NT2/D1 (cell line): ENCODE measurements at regions not wholly inside any gene's neighbourhood (a gene's known extent, or its start where the extent isn't known, plus 50 kb on each side); places are given as distances from the start of the nearest gene placed in this dataset.

Experiments used
- DNase-seq: peaks from one replicate; pipeline ENCODE4 v3.0.0-alpha.2; 2011; ENCODE audit warnings: low read depth, low spot score
- H3K27me3 ChIP-seq: 2 replicates; pipeline ENCODE4 v1.6.0; 2011; ENCODE audit warnings: mild to moderate bottlenecking; ENCODE audit not compliant: insufficient read length, insufficient read depth
- H3K36me3 ChIP-seq: 2 replicates; pipeline ENCODE4 v1.6.1; 2011; ENCODE audit warnings: mild to moderate bottlenecking, low read length, mixed read lengths; ENCODE audit not compliant: insufficient read depth, insufficient read length
- H3K4me1 ChIP-seq: 2 replicates; pipeline ENCODE4 v1.5.1; 2011; ENCODE audit not compliant: insufficient read depth, insufficient read length
- H3K4me3 ChIP-seq: 2 replicates; pipeline ENCODE4 v1.5.1; 2011; ENCODE audit warnings: low read depth; ENCODE audit not compliant: insufficient read length
- H3K9ac ChIP-seq: 2 replicates; pipeline ENCODE4 v1.6.0; 2011; ENCODE audit warnings: low read depth; ENCODE audit not compliant: insufficient read length
- H3K9me3 ChIP-seq: 2 replicates; pipeline ENCODE4 v1.5.1; 2011; ENCODE audit warnings: mild to moderate bottlenecking, low read length; ENCODE audit not compliant: insufficient read depth
- SUZ12 ChIP-seq: IDR thresholded peaks from 2 replicates; pipeline ENCODE4 v1.6.1; 2011; ENCODE audit not compliant: insufficient read length, insufficient read depth; ENCODE audit errors: extremely low read depth
- YY1 ChIP-seq: IDR thresholded peaks from 2 replicates; pipeline ENCODE4 v1.6.1; 2011; ENCODE audit not compliant: insufficient read length, insufficient read depth
- ZNF274 ChIP-seq: IDR thresholded peaks from 2 replicates; pipeline ENCODE4 v1.6.1; 2011; ENCODE audit warnings: mild to moderate bottlenecking, low read depth, low read length

- Histone ChIP-seq H3K27me3 (no peaks in the 10 kb centered on the region), H3K9ac (no peak overlapping the region)
Observed at GRCh38 chr1:168419736-168420135, 124.1 kb downstream of the XCL2 start.

GRCh38 chr1:168416220-168416619 lies 127.6 kb downstream of the XCL2 start:
- TF ChIP-seq YY1 (no peak), ZNF274 (no peak), SUZ12 (no peak)
- Histone ChIP-seq H3K27me3 (no peaks in the 10 kb centered on the region), H3K4me3 (no peak overlapping the region), H3K4me1 (no peaks in the 10 kb centered on the region), H3K36me3 (no peaks in the 10 kb centered on the region), H3K9ac (no peak overlapping the region), H3K9me3 (no peaks in the 10 kb centered on the region)
- DNase-seq = no peak

More at GRCh38 chr1:168419736-168420135, 124.1 kb downstream of the XCL2 start:
- TF ChIP-seq YY1 = no peak
- Histone ChIP-seq H3K4me3 (no peak overlapping the region), H3K4me1 (no peaks in the 10 kb centered on the region), H3K36me3 (no peaks in the 10 kb centered on the region), H3K9me3 (no peaks in the 10 kb centered on the region)
- DNase-seq = no peak

- no peak for TF ChIP-seq SUZ12
- no peak for TF ChIP-seq ZNF274
- no peak for TF ChIP-seq YY1
- no peaks in the 10 kb centered on the region for H3K4me1 ChIP-seq
- H3K4me3 ChIP-seq = no peak overlapping the region
- no peak overlapping the region for H3K9ac ChIP-seq
- no peaks in the 10 kb centered on the region for H3K9me3 ChIP-seq
- no peaks in the 10 kb centered on the region for H3K36me3 ChIP-seq
- no peak for DNase-seq
- no peaks in the 10 kb centered on the region for H3K27me3 ChIP-seq
Observed at GRCh38 chr1:168414914-168415313, 128.9 kb downstream of the XCL2 start.

- no peak for DNase-seq
- H3K27me3 ChIP-seq = no peaks in the 10 kb centered on the region
- no peak for TF ChIP-seq SUZ12
- no peak for TF ChIP-seq ZNF274
- no peak for TF ChIP-seq YY1
Observed at GRCh38 chr1:168410464-168410863, 129.8 kb downstream of the TBX19 start.

GRCh38 chr1:168408884-168409283 lies 128.2 kb downstream of the TBX19 start:
- Histone ChIP-seq H3K4me3 (no peak overlapping the region), H3K27me3 (no peaks in the 10 kb centered on the region), H3K9me3 (peaks cover 8% of the 10 kb centered on the region; the same call in 1 of the 2 replicates), H3K36me3 (no peaks in the 10 kb centered on the region), H3K4me1 (no peaks in the 10 kb centered on the region), H3K9ac (no peak overlapping the region)
- no peak for TF ChIP-seq YY1
- TF ChIP-seq SUZ12 = no peak
- no peak for TF ChIP-seq ZNF274
- no peak for DNase-seq

More at GRCh38 chr1:168410464-168410863, 129.8 kb downstream of the TBX19 start:
- H3K9me3 ChIP-seq = peaks cover 8% of the 10 kb centered on the region; the same call in 1 of the 2 replicates
- no peaks in the 10 kb centered on the region for H3K36me3 ChIP-seq
- no peaks in the 10 kb centered on the region for H3K4me1 ChIP-seq
- no peak overlapping the region for H3K4me3 ChIP-seq
- H3K9ac ChIP-seq = no peak overlapping the region

GRCh38 chr1:168408539-168408865 lies 127.8 kb downstream of the TBX19 start:
- Histone ChIP-seq H3K4me1 (no peaks in the 10 kb centered on the region), H3K9me3 (peaks cover 8% of the 10 kb centered on the region; the same call in 1 of the 2 replicates), H3K4me3 (no peak overlapping the region), H3K27me3 (no peaks in the 10 kb centered on the region), H3K36me3 (no peaks in the 10 kb centered on the region), H3K9ac (no peak overlapping the region)
- DNase-seq = no peak
- TF ChIP-seq SUZ12 (no peak), ZNF274 (no peak), YY1 (no peak)

- Histone ChIP-seq H3K9ac (no peak overlapping the region), H3K9me3 (peaks cover 8% of the 10 kb centered on the region; the same call in 1 of the 2 replicates), H3K36me3 (no peaks in the 10 kb centered on the region), H3K4me1 (no peaks in the 10 kb centered on the region), H3K27me3 (no peaks in the 10 kb centered on the region), H3K4me3 (no peak overlapping the region)
- TF ChIP-seq ZNF274 = no peak
- no peak for TF ChIP-seq YY1
- TF ChIP-seq SUZ12 = no peak
- no peak for DNase-seq
Observed at GRCh38 chr1:168407832-168408538, 127.3 kb downstream of the TBX19 start.
